NCI-H146 (cell line): ENCODE measurements at regions not wholly inside any gene's neighbourhood (a gene's known extent, or its start where the extent isn't known, plus 50 kb on each side); places are given as distances from the start of the nearest gene placed in this dataset.
"Not testable (repeated sequence)": the region's sequence is repeated elsewhere in the genome, so short reads cannot be mapped to it uniquely, and the experiment has no call there.

Source experiments
- DNase-seq: peaks from one replicate; lab custom pipeline; 2025; lab: John Stamatoyannopoulos, UW

- no peak for DNase-seq
Measured at GRCh38 chr2:142649581-142649980, 227.9 kb upstream of the KYNU start.

- DNase-seq = no peak
Measured at GRCh38 chr2:142642650-142643049, 234.8 kb upstream of the KYNU start.

GRCh38 chr2:142629193-142629592 is 248.3 kb upstream of the KYNU start:
- no peak for DNase-seq

- DNase-seq = no peak
Measured at GRCh38 chr2:142621287-142621686, 256.2 kb upstream of the KYNU start.

- DNase-seq = no peak
Measured at GRCh38 chr2:142617461-142617860, 260.0 kb upstream of the KYNU start.

- DNase-seq = no peak
Measured at GRCh38 chr2:142615876-142616275, 261.6 kb upstream of the KYNU start.

- DNase-seq = not testable (repeated sequence)
Measured at GRCh38 chr2:142613193-142613592, 264.3 kb upstream of the KYNU start.

GRCh38 chr2:142605421-142605820 is 272.0 kb upstream of the KYNU start:
- DNase-seq = no peak

GRCh38 chr2:142603759-142604158 is 273.7 kb upstream of the KYNU start:
- no peak for DNase-seq

GRCh38 chr2:142602418-142602989 is 275.0 kb upstream of the KYNU start:
- no peak for DNase-seq

- DNase-seq = no peak
Measured at GRCh38 chr2:142601794-142602193, 275.7 kb upstream of the KYNU start.

- no peak for DNase-seq
Measured at GRCh38 chr2:142599504-142599903, 278.0 kb upstream of the KYNU start.

GRCh38 chr2:142598846-142599245 is 278.6 kb upstream of the KYNU start:
- no peak for DNase-seq

GRCh38 chr2:142596334-142597088 is 281.0 kb upstream of the KYNU start:
- no peak for DNase-seq

- no peak for DNase-seq
Measured at GRCh38 chr2:142594935-142595334, 282.5 kb upstream of the KYNU start.

GRCh38 chr2:142592171-142592570 is 285.3 kb upstream of the KYNU start:
- DNase-seq = no peak

- no peak for DNase-seq
Measured at GRCh38 chr2:142591420-142591819, 286.0 kb upstream of the KYNU start.

GRCh38 chr2:142588269-142588668 is 289.2 kb upstream of the KYNU start:
- DNase-seq = no peak

- DNase-seq = no peak
Measured at GRCh38 chr2:142586693-142587580, 290.5 kb upstream of the KYNU start.

- no peak for DNase-seq
Measured at GRCh38 chr2:142585785-142586184, 291.7 kb upstream of the KYNU start.

GRCh38 chr2:142582317-142582716 is 295.1 kb upstream of the KYNU start:
- no peak for DNase-seq

GRCh38 chr2:142581491-142581890 is 296.0 kb upstream of the KYNU start:
- DNase-seq = no peak

GRCh38 chr2:142580691-142581090 is 296.8 kb upstream of the KYNU start:
- DNase-seq = no peak
